NCI-H1092 treated with DMSO at 0.1 percent for 48 hours (cell line): ENCODE measurements at regions not wholly inside any gene's neighbourhood (a gene's known extent, or its start where the extent isn't known, plus 50 kb on each side); places are given as distances from the start of the nearest gene placed in this dataset.
"Not testable (repeated sequence)": the region's sequence is repeated elsewhere in the genome, so short reads cannot be mapped to it uniquely, and the experiment has no call there.

Source experiments
- DNase-seq: peaks from one replicate; lab custom pipeline; 2025; lab: John Stamatoyannopoulos, UW

DNA sequence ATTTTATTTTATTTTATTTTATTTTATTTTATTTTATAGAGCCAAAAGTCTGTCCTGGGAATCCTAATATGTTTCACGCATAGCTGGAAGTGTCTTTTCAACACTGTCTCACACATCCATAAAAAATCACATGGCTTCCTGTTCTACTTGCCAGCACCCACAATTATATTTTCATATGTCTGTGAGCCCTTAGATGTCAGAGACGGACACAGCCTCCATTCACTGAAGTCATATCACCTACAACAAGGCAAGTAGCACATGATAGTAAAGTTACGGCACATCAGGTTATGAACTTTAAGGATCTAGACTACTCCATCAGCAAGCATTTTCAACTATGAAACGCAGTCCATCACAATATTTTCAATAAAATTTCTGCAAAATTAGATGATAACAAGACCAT, 168.4 kb downstream of the ZIC4 start:
- no peak for DNase-seq

DNA sequence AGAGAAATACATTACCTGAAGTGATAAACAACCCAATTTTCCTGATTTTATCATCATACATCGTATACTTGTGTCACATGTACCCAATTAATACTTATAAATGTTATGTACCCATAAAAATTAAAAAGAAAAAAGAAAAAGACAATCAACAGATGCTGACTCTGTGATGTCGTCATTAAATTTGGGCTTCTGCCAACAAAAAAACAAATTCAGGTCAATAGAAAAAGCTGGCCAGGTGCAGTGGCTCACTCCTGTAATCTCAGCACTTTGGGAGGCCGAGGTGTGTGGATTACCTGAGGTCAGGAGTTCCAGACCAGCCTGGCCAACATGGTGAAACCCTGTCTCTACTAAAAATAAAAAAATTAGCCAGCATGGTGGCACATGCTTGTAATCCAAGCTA, 174.4 kb downstream of the ZIC4 start:
- DNase-seq = not testable (repeated sequence)

DNA sequence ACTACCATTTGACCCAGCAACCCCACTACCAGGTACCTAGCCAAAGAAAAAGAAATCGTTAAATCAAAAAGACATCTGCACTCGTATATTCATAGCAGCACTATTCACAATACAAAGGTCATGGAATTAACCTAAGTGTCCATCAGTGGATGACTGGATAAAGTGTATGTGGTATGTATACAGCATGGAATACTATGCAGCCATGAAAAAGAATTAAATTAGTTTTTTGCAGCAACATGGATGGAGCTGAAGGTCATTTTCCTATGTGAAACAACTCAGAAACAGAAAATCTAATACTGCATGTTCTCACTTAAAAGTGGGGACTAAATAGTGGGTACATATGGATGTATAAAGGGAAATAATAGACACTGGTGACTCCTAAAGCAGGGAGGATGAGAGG, 175.2 kb downstream of the ZIC4 start:
- no peak for DNase-seq

DNA sequence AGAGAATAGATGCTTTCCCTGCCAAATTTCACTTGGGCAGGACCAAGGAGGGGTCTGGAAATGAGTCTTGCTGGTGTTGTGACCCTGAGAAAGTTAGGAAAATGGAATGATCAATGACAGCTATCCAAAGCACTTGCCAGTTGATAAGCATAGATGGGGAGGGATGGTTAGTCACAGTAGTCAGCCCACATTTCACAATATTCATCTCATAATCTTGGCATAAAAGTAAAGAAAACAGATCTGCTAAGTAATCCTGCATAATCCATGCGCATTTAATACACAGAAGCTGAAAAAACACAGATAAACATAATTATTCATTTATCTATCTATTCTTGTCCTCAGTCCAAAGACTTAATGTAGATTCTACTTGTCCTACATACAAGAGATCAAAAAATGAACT, 184.1 kb downstream of the ZIC4 start:
- no peak for DNase-seq

DNA sequence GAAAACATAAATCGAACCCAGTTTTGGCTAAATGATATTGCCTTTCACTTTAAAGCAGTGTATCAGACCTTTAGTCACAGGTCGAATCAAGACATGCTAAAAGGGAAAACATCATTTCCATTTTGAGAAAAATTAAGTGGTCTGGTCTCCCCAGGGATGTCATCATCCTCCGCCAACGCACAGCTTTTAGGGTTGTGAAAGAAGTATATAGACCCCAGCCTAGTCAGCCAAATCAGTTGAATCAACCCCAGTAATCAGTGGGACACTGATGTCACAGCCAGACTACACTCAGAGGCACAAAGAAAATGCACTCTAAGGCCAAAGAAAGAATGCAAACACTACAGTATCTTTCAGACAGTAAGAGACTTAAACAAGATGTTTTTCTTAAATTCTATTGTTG, 187.4 kb downstream of the ZIC4 start:
- DNase-seq = no peak

DNA sequence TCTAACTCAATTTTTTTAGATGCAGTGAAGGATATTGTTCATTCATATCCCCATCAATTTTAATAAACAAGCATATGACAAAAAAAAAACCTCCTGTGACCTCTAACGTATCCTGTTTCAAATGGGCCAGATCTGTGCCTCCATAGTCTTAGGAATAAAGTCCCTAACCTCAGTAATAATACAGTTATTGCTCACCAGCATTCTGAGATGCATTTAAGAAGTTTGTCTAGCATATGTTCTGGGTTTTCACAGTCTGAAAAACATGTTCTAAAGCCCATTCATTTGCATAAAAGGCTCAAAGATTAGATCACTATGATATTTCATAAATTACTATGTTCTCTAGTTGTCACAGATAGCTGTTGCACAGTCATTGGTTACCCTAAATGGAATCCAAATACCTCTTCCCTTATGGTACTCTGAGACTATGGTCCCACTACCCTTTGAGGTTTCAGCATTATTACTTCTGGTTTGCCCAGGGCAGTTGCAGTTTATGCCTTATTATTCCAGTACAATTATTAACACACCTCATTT, 190.1 kb downstream of the ZIC4 start:
- DNase-seq = no peak

DNA sequence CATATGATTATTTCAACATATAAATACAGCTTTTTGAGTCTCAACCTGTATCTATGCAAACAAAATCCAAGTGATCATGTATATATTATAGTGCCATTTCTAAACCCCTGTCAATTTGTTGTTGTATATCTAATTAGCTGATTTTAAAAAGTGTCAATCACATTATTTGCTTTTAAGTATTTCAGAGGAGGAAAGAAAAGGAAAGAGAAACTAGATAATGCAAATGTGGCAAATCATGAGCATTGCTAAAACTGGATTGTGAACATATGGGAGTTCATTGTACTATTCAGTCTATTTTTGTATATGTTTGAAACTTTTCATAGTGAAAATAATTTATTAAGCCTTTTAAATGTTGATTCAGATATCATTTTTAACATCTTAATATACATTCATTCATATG, 190.7 kb downstream of the ZIC4 start:
- no peak for DNase-seq

DNA sequence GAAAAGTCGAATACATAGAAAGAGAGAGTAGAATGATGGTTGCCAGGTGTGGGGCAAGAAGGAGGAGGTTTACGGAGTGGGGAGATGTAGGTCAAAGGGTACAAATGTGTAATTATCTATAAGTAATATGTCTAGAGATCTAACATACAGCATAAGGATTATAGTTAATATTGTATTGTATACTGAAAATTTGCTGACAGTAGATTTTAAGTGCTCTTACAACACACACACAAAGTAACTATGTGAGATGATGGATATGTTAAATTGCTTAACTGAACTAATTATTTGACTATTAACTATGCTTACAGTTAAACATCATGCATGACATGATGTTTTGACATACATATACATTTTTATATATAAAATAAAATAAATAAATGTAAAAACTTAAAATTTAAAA, 192.7 kb downstream of the ZIC4 start:
- DNase-seq = no peak

DNA sequence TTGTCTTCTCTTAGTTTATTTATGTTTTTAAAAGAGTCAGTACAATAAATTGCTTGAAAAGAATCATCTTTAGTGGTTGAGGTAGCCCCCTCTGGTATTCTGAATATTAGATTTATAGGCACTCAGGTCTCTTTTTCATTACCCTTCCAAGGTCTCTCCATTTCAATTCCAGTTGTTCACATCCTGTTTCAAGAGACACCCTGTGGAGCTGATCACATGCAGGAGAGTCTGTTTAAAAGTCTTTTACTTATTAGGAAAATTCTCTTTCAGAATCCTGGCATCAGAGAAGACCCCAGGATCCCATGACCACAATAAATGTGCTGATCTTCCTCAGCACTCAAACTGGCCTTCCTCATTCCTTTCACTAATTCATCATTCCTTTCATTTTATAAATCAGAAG, 195.7 kb downstream of the ZIC4 start:
- DNase-seq = no peak

DNA sequence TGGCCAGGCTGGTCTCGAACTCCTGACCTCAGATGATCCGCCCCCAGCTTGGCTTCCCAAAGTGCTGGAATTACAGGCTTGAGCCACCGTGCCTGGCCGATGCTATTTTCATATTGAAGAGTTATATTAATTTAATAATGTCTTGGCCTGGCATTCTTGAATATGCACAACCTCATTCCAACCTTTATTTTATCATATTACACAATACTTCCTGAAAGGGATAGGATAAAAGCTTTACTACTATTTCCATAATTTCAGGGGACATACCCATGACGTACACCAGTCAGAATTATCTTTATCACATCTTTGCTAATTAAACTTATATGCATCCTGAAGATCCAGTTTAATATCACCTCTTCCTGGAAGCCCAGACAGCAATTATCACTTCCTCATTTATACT, 205.3 kb downstream of the ZIC4 start:
- DNase-seq = no peak

DNA sequence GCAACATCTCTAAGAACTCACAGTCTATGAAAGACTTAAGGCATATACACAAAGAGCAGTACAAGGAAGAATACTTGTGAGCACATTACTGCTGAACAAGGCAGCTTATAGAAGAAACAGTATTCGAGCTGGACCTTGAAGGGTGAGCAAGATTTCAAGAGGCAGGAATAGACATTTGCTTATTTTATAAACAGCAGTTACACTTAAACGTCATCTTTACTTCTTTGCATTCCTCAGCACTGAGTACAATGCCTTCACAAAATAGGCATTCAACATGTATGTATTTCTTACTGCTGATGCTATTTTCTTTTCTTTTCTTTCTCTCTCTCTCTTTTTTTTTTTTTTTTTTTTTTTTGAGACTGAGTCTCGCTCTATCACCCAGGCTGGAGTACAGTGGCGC, 205.8 kb downstream of the ZIC4 start:
- no peak for DNase-seq

DNA sequence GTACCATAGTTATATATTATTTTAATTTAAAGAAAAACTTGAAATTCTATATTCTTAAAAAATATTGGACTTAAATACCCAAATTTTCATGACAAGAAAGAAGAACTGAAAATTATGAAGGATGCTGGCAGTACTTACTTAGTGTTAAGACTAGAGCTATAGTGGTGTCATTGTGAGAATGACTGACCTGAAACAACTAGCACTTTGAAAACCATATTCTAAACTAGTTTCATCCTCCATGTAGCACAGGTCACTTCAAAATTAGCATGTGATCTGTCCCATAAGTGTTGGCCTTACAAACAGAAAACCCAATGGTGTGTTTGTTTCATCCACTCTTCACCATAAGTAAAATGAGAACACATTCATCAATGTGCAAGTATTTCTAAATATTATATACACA, 208.6 kb downstream of the ZIC4 start:
- no peak for DNase-seq

DNA sequence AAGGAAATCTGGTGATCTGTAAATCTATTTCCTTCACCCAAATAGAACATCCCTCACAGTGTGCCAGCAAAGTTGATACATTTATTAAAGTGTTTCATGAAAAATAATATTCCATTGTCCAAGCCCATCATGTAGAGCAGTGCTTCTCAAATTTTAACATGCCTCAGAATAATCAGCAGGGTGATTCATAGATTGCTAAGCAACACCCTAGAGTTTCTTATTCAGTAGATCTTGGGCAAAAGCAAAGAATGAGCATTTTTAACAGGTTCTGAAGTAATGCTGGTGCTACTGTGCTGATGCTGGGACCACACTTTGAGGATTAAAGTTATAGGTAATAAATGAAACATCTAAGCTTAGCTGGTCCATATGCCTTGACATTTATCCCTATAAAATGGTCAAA, 210.5 kb downstream of the ZIC4 start:
- no peak for DNase-seq

DNA sequence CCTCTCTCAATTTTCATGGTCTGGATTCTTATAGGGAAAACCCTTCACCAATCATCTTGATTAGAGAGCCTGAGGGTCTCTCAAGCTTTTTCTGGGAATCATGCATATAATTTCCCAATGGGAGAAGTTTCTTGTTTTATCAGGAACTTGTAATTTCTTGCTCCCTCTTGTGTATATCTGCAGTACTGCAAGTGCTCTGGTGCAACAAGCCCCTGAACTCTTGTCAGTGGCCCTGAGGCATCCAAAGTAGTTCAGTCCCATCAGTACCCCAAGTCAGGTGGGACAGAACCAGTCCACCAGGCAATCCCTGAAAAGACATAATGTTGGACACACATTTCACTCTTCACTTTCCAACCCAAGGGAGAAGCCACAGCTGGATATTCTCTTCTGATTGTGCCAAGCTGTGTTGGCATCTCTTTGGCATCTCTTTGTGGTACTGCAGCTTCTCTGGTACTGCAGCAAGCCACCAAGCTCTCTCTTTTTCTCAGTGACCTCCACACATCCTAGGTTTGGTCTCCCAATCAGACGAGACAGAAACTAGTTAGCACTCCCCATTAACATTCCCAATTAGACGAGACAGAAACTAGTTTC, 214.5 kb downstream of the ZIC4 start:
- DNase-seq = no peak

DNA sequence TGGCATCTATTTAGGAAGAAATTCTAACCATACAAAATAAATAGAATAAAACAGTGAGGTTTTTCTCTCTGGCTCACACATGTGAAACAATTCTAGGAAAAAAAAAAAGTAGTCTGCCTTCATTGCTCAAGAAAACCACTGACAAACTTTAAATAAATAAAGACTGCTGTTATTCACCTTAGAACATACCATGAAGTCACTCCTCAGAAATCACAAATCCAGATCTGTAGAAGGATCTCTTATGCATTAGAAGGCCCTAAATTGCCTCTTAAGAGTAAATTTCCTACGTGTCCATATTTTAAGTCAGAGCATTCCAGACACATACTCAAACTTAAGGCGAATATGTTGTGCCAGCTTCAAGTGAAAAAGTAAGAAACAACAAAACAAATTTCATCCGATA, 217.3 kb downstream of the ZIC4 start:
- DNase-seq = no peak

DNA sequence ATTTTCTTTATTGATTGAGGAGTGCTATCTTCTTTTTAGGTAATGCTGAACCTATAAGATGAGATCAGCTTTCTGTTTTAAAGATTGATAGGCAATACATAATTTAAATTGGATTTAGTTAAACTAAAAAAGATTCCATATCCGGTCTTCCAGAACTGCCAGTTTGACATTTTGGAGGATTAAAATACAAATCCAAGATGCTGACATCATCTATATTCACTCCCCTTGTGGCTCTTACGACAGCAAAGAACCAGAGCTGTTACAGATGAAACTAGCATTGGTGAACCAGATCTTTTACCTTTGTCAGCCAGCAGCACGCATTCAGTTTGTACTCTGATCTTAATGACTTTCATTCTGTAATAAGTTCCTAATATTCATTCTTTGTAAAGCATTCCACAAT, 218.7 kb downstream of the ZIC4 start:
- no peak for DNase-seq

DNA sequence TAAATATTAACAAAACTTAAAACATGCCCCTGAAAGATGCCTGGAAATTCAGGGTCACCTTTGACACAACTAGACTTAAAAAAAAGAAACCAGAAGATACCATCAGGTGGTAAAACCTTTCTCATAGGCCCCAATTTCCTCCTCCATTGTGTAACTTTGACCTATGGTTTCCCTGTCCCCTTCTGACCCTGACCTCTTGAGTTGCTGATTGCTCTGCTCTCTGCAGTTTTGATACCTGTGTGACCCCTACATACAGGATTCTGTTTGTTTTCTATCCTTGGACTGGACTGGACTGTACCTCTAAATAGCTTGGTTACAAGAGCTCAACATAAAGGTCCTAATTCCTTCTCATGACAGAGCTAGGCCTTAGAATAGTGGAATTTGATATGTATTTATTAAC, 220.6 kb downstream of the ZIC4 start:
- DNase-seq = no peak

DNA sequence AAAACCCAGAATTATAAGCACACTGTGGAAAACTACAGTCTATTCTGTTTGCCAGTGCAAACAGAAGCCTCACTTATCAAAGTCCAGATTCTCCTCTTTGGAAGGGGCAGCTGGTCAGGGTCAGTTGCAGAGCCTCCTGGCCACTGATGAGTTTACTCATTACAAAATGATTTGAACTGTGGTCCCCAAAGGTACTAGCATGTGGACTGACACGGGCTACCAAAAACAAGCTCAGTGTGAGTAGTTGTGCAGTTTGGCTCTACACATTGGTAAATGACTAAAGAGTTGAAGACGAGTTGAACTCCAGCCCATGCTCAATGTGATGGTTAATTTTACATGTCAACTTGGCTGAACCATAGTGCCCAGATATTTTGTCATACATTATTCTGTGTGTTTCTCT, 221.5 kb downstream of the ZIC4 start:
- DNase-seq = no peak

DNA sequence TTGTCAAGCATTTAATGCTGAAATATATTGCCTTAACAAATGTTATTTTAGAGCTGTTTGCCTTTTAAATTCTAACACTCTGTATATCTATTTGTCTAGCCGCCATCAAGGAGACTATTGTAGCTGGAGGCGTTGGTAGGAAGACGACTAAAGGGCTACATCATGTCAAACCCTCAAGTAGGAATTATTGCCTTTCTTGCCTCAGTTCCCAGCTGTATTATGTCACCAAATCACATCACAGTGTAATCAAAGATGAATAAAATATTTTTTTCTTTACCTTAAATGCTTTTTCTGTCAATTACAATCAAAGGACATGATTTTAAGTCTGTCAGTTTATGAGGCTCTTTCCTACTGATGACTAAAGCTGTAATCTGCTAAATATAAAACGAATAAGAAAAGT, 233.1 kb downstream of the ZIC4 start:
- DNase-seq = no peak

DNA sequence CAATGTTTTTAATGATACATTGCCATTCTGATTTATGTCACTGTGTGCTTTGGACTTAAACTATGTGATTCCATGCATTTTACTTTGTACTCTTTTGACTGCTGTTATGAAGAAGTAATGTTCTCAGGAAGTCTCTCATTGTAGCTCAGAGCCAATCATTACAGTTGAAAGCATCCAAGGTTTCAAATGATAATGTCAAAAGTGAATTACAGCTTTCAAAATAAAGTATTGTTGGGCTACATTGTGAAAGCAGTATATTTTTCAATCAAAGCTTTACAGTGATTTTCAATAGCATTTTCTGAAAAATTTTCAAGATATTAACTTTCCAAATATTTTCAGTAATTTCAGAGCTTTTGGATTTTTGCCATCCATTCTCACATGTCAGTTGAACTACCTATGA, 243.6 kb downstream of the ZIC4 start:
- DNase-seq = no peak

DNA sequence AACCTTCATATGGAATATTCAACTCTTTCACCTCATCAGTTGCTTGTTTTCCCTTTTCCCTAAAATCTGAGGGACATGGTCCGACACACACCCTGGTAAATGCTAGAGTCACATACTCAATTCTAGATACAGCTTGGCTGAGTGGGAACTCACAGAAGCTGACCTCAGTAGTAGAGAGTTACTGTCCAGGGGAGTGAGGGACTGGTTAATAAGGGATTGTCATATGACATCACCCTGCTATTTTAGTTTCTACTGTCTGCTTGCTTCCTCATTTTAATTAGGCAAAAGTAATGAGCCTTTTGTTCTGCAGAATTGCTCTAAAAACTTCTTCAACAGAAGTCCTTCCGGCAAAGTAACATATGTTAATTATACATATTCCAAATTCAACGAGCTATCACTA, 244.5 kb downstream of the ZIC4 start:
- DNase-seq = no peak

DNA sequence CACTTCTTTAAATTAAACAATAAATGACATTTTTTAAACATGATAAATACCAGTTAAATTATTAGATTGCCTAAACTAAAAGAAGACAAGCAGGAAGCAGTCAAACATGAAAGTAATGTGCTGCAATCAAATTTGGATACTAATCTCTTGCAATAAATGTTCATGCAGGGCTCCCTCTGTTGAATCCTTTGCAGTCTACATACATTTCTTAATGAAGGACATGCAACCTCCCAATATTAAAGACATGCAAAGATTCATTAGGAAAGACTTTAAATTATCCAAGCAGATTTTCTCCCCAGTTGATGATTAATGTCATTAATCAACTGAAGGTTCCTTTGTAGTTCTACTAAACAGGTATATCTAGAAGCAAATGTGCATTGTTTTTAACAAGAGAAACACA, 245.4 kb downstream of the ZIC4 start:
- DNase-seq = no peak

DNA sequence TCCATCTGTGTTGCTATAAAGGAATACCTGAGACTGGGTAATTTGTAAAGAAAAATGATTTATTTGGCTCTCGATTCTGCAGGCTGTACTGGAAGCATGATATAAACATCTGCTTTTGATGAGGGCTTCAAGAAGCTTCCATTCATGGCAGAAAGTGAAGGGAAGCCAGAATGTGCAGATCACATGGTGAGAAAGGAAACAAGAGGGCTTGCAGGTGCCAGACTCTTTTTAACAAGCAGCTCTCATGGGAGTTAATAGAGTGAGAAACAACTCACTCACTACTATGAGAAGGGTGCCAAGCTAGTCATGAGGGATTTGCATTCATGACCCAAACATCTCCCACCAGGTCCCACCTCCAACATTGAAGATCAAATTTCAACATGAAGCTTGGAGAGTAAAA, 247.2 kb downstream of the ZIC4 start:
- no peak for DNase-seq

DNA sequence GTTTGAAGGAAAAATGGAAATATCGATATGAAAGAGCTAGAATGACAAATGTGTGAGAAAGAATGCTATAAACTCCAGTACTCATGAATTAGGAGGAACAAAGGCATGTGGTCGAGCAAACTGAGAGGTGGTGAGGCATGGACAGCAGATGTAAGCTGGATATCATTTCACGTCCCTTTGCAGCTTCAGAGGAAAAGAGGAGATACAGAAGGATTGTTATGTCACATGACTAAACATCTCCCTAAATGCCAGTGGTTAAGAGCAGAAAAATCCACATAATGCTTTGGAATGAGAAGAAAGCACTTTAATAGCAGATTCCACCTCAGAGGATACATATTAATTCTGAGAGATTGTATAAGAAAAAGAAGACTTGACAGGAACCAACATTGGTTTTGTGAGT, 248.7 kb downstream of the ZIC4 start:
- DNase-seq = no peak

DNA sequence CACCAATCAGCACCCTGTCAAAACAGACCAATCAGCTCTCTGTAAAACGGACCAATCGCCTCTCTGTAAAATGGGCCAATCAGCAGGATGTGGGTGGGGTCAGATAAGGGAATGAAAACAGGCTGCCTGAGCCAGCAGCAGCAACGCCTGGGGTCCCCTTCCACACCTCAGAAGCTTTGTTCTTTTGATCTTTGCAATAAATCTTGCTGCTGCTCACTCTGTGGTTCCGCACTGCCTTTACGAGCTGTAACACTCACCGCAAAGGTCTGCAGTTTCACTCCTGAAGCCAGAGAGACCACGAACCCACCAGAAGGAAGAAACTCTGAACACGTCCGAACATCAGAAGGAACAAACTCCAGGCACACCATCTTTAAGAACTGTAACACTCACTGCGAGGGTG, 251.4 kb downstream of the ZIC4 start:
- DNase-seq = not testable (repeated sequence)
